K562 (cell line): ENCODE measurements at regions not wholly inside any gene's neighbourhood (a gene's known extent, or its start where the extent isn't known, plus 50 kb on each side); places are given as distances from the start of the nearest gene placed in this dataset.

Experiments used
- ATAC-seq: fragments of 200-7000 bp; cut with Tn5 transposase; 3 replicates; pipeline ENCODE4 v1.9.1; 2020; ENCODE audit warnings: moderate library complexity
- BruUV-seq: library from RNA; stranded (reverse); fragments of 400-500 nt; replicated peaks from 2 replicates; lab custom pipeline; 2021; lab: Mats Ljungman, UMichigan
- CTCF ChIA-PET: fragments of 300-600 bp; formaldehyde crosslinking; extraction: SDS; loops from one replicate; lab custom pipeline; 2021; ENCODE audit warnings: low intra/inter-chr PET ratio; lab: Yijun Ruan, JAX
- POLR2A ChIA-PET: fragments of 300-600, 350-650 bp; sonication (Branson Sonifier 250); formaldehyde crosslinking; extraction: SDS; loops from one replicate; lab custom pipeline; 2021; ENCODE audit warnings: antibody characterized with exemption, inconsistent platforms; lab: Yijun Ruan, JAX
- DNase-seq, 4 experiments: peaks; one replicate each; pipeline versions ENCODE4 v3.0.0 to v3.0.0-alpha.2; 2011 to 2018; ENCODE audit warnings: low spot score in 3 of 4, mixed read lengths in 3 of 4; ENCODE audit errors: extremely low read depth in 1 of 4
- FAIRE-seq: peaks from 2 replicates; lab custom pipeline; 2011; peaks lifted over from hg19 to GRCh38; lab: Jason Lieb, UNC
- H2AFZ ChIP-seq: 2 replicates; pipeline ENCODE4 v1.6.0; 2011; ENCODE audit warnings: low read depth, low read length, control low read depth, inconsistent platforms
- H3K27ac ChIP-seq: fragments of 200-600 bp; 3 replicates; pipeline ENCODE4 v1.8.0; 2011; ENCODE audit warnings: low read depth, mild to moderate bottlenecking, control low read depth, inconsistent platforms, low read length, moderate library complexity, mixed read lengths; ENCODE audit errors: extremely low read depth
- H3K27me3 ChIP-seq, 2 experiments: fragments of 300-600 bp in 1 of 2; 2 replicates in 1 of 2; 3 replicates in 1 of 2; pipeline versions ENCODE4 v1.6.0 to v1.8.0; 2011; ENCODE audit warnings: inconsistent platforms in 2 of 2, low read length in 2 of 2, mild to moderate bottlenecking in 1 of 2, mixed read lengths in 1 of 2, moderate library complexity in 1 of 2; ENCODE audit not compliant: control insufficient read depth in 2 of 2, insufficient read depth in 2 of 2
- H3K36me3 ChIP-seq: fragments of 300-600 bp; 3 replicates; pipeline ENCODE4 v1.8.0; 2011; ENCODE audit warnings: mild to moderate bottlenecking, low read length, inconsistent platforms; ENCODE audit not compliant: control insufficient read depth, insufficient read depth
- H3K4me1 ChIP-seq, 2 experiments: fragments of 200-600 bp in 1 of 2; replicated peaks in 1 of 2; 2 replicates in 1 of 2; 3 replicates in 1 of 2; pipeline versions ENCODE4 v1.5.1 to v1.8.0; 2011; ENCODE audit warnings: inconsistent platforms in 2 of 2, low read length in 2 of 2, mild to moderate bottlenecking in 1 of 2, mixed read lengths in 1 of 2, moderate library complexity in 1 of 2; ENCODE audit not compliant: control insufficient read depth in 2 of 2, insufficient read depth in 2 of 2
- H3K4me2 ChIP-seq: 2 replicates; pipeline ENCODE4 v1.6.1; 2011; ENCODE audit warnings: low read length, control low read depth, inconsistent platforms, mixed read lengths; ENCODE audit not compliant: insufficient read depth
- H3K4me3 ChIP-seq: fragments of 200-600 bp; sonication (generic), shearing (Covaris generic); 2 replicates; pipeline ENCODE4 v1.5.1; 2016; ENCODE audit warnings: control low read depth, inconsistent platforms
- H3K79me2 ChIP-seq: fragments of 200-600 bp; 3 replicates; pipeline ENCODE4 v1.8.0; 2011; ENCODE audit warnings: low read length, inconsistent platforms; ENCODE audit not compliant: control insufficient read depth, insufficient read depth
- H3K9ac ChIP-seq, 2 experiments: 2 replicates each; pipeline versions ENCODE4 v1.6.0 to v1.6.1; 2011; ENCODE audit warnings: low read depth in 2 of 2, low read length in 2 of 2, control low read depth in 1 of 2, inconsistent platforms in 1 of 2, mild to moderate bottlenecking in 1 of 2, mixed read lengths in 1 of 2; ENCODE audit not compliant: insufficient read depth in 1 of 2
- H3K9me1 ChIP-seq: one replicate; pipeline ENCODE4 v1.6.0; 2011; ENCODE audit warnings: inconsistent platforms, mild to moderate bottlenecking, low read length, moderate library complexity; ENCODE audit not compliant: control insufficient read depth, insufficient read depth
- H3K9me3 ChIP-seq: replicated peaks from 2 replicates; pipeline ENCODE4 v1.5.1; 2011; ENCODE audit warnings: low read depth, low read length, inconsistent platforms; ENCODE audit not compliant: control insufficient read depth, insufficient read depth
- H4K20me1 ChIP-seq: replicated peaks from 2 replicates; pipeline ENCODE4 v1.6.1; 2011; ENCODE audit warnings: low read length, inconsistent platforms, mixed read lengths; ENCODE audit not compliant: control insufficient read depth, insufficient read depth
- CBFA2T3 ChIP-seq: fragments of 450-650 bp; IDR thresholded peaks from 2 replicates; pipeline ENCODE4 v1.6.1; 2017
- E4F1 ChIP-seq: fragments of 250-450 bp; sonication (Bioruptor Pico); IDR thresholded peaks from 2 replicates; pipeline ENCODE4 v1.5.0; 2021; ENCODE audit warnings: mild to moderate bottlenecking, borderline replicate concordance
- FOSL1 ChIP-seq: fragments of 200-800 bp; sonication (Bioruptor generic); conservative IDR thresholded peaks from 2 replicates; pipeline ENCODE4 v1.6.1; 2016; ENCODE audit warnings: missing genetic modification characterization, missing compliant biosample characterization
- FOXA3 ChIP-seq, 2 experiments: fragments of 450-650 bp in 1 of 2; sonication (generic) in 1 of 2; formaldehyde crosslinking; IDR thresholded peaks in 1 of 2; conservative IDR thresholded peaks in 1 of 2; 2 replicates each; pipeline versions ENCODE4 v1.4.0 to v1.8.0; 2020 to 2022; ENCODE audit warnings: mild to moderate bottlenecking in 2 of 2, missing genetic modification reagents in 1 of 2
- ILF3 ChIP-seq: fragments of 450-650 bp; IDR thresholded peaks from 2 replicates; pipeline ENCODE4 v1.6.1; 2018; ENCODE audit warnings: antibody characterized with exemption, mild to moderate bottlenecking, moderate library complexity, borderline replicate concordance
- MEF2D ChIP-seq: conservative IDR thresholded peaks from 2 replicates; pipeline ENCODE4 v1.6.1; 2016; ENCODE audit warnings: low read depth, missing genetic modification characterization, missing compliant biosample characterization
- MTA2 ChIP-seq: fragments of 450-650 bp; IDR thresholded peaks from 2 replicates; pipeline ENCODE4 v1.6.1; 2016; ENCODE audit warnings: low read depth
- POLR2G ChIP-seq: fragments of 200-400 bp; formaldehyde crosslinking; IDR thresholded peaks from 2 replicates; pipeline ENCODE4 v1.6.1; 2017; ENCODE audit warnings: low read depth, mild to moderate bottlenecking, antibody characterized with exemption, low read length, moderate library complexity
- RFX7 ChIP-seq: fragments of 250-450 bp; sonication (Bioruptor Pico); IDR thresholded peaks from 2 replicates; pipeline ENCODE4 v1.5.1; 2021; ENCODE audit warnings: mild to moderate bottlenecking
- TCF7 ChIP-seq: sonication (generic); IDR thresholded peaks from 2 replicates; pipeline ENCODE4 v1.6.1; 2016; ENCODE audit warnings: antibody characterized with exemption, borderline replicate concordance
- TEAD4 ChIP-seq, 2 experiments: sonication (generic) in 1 of 2; formaldehyde crosslinking in 1 of 2; IDR thresholded peaks; 2 replicates each; pipeline versions ENCODE4 v1.6.1 to v1.8.0; 2012 to 2022; ENCODE audit warnings: borderline replicate concordance in 1 of 2, inconsistent platforms in 1 of 2, low read length in 1 of 2, mild to moderate bottlenecking in 1 of 2, missing genetic modification reagents in 1 of 2
- TFAM ChIP-seq: fragments of 250-450 bp; sonication (Bioruptor Pico); conservative IDR thresholded peaks from 2 replicates; pipeline ENCODE4 v1.5.0; 2021; ENCODE audit warnings: mild to moderate bottlenecking, moderate library complexity
- XRCC3 ChIP-seq: fragments of 450-650 bp; IDR thresholded peaks from 2 replicates; pipeline ENCODE4 v1.6.1; 2017; ENCODE audit warnings: mild to moderate bottlenecking, moderate library complexity
- ZC3H4 ChIP-seq: sonication (generic); formaldehyde crosslinking; IDR thresholded peaks from 2 replicates; pipeline ENCODE4 v1.9.0; 2021; ENCODE audit warnings: missing genetic modification reagents, borderline replicate concordance
- ZNF785 ChIP-seq: fragments of 250-450 bp; sonication (Bioruptor Pico); IDR thresholded peaks from 2 replicates; pipeline ENCODE4 v1.4.0; 2020; ENCODE audit warnings: mild to moderate bottlenecking
- ZSCAN29 ChIP-seq: fragments of 450-650 bp; IDR thresholded peaks from 2 replicates; pipeline ENCODE4 v1.6.1; 2017
- WGBS: fragments of 100-300 bp; shearing (Covaris generic); methylation state at CpG from one replicate; pipeline ENCODE4 v1.1.6; 2016; ENCODE audit warnings: low coverage, mixed read lengths; ENCODE audit not compliant: insufficient coverage; ENCODE audit errors: missing lambda C conversion rate; 5-methylcytosine and 5-hydroxymethylcytosine counted together
- in situ Hi-C: fragments of 300-500 bp; cut with MboI; formaldehyde crosslinking; loops from 4 replicates; pipeline ENCODE4 v1.15.0; 2018; ENCODE audit warnings: inconsistent platforms, mixed read lengths
- intact Hi-C: fragments of 100-400 bp; cut with micrococcal nuclease; formaldehyde crosslinking; loops from 2 replicates; pipeline ENCODE4 v1.14.2; 2022

DNA sequence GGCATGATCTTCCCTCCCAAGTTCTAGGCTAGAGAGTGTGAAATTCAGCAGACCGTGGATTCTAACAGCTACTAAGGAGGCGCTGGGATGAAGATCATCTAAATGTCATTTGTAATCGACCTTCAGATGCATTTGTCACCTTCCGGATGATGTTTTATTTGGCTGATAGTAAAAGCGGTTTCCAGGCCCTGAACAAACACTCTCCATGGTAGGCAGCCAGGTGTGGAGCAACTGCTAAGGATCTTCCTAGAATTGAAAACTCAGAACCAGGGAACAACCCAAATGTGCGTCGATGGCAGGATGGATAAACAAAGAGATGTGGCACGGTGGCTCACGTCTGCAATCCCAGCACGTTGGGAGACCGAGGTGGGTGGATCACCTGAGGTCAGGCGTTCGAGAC lies 107.2 kb upstream of the CACNA1A start:
- no peak for TF ChIP-seq MEF2D
- TF ChIP-seq ZC3H4 (CRISPR knock-in tag): no peak
- no peak for TF ChIP-seq FOSL1 (tag)
- no peak for TF ChIP-seq CBFA2T3
- no peak for TF ChIP-seq FOXA3 (CRISPR knock-in tag; conservative IDR thresholded peaks at IDR 0.05 in 1 of 2, IDR thresholded peaks at IDR 0.05 in 1 of 2)
- no peak for TF ChIP-seq TCF7
- TF ChIP-seq ZSCAN29: no peak
- TF ChIP-seq, all 486 proteins: peak for 0
- ATAC-seq (no peak), DNase-seq (no peak), FAIRE-seq (no peak)
- H3K9me3 ChIP-seq: no peaks in the 10 kb centered on the region
- 1% methylated on average over 13 of the region's 13 CpGs for WGBS
- ChIA-PET POLR2A (interaction anchor here (0.7 kb wide), 1 partner anchor 12 kb away, joined by 3 read pairs; no protein-coding TSS in a partner anchor), CTCF (no interaction called here)
- no peak overlapping the region for H2AFZ ChIP-seq
- H3K4me2 ChIP-seq: no peak overlapping the region
- no peak overlapping the region for H3K9ac ChIP-seq
- intact Hi-C loops (no loop called here), in situ Hi-C loops (no loop called here)
- H3K79me2 ChIP-seq: no peaks in the 10 kb centered on the region
- H3K36me3 ChIP-seq: no peaks in the 10 kb centered on the region
- no peak overlapping the region for H3K27ac ChIP-seq
- H3K4me3 ChIP-seq: no peak overlapping the region
- BruUV-seq: no TSS peak
- H4K20me1 ChIP-seq: no peaks in the 10 kb centered on the region
- peaks cover 2 to 18% of the 10 kb centered on the region in 2 experiments; a peak in 2 of 5 replicates for H3K27me3 ChIP-seq
- no peaks in the 10 kb centered on the region for H3K4me1 ChIP-seq
- no peaks in the 10 kb centered on the region for H3K9me1 ChIP-seq

DNA sequence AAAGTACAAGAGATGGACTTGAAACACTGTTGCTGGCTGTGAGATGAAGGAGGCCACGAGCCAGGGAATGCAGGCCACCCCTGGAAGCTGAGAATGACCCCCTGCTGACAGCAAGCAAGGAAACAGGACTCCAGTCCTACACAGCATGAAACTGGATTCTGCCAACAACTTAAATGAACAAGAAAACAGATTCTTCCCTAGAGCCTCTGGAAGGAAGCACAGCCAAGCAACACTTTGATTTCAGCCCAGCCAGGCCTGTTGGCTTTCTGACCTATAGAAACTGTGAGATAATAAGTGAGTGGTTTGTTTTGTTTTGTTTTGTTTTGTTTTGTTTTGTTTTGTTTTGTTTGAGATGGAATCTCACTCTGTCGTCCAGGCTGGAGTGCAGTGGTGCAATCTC lies 105.3 kb upstream of the CACNA1A start:
- intact Hi-C loops: no loop called here
- TF ChIP-seq XRCC3 (no peak), MTA2 (no peak), POLR2G (no peak), RFX7 (no peak), TEAD4 (IDR thresholded peaks at IDR 0.05; ENCODE audit: low read length) (no peak), TEAD4 (CRISPR knock-in tag; IDR thresholded peaks at IDR 0.05; ENCODE audit: borderline replicate concordance) (no peak), ILF3 (no peak), ZNF785 (CRISPR knock-in tag) (no peak), TFAM (CRISPR knock-in tag) (no peak), E4F1 (CRISPR knock-in tag) (no peak)

More for the DNA sequence above, 105.3 kb upstream of the CACNA1A start:
- H3K9me1 ChIP-seq: no peaks in the 10 kb centered on the region
- no peak for FAIRE-seq
- H2AFZ ChIP-seq: no peak overlapping the region
- peaks cover 3 to 11% of the 10 kb centered on the region in 2 experiments; a peak in 3 of 5 replicates for H3K27me3 ChIP-seq
- no peaks in the 10 kb centered on the region for H3K9me3 ChIP-seq
- no peak overlapping the region for H3K4me2 ChIP-seq
- H4K20me1 ChIP-seq: no peaks in the 10 kb centered on the region; the same call in 1 of the 2 replicates
- H3K79me2 ChIP-seq: no peaks in the 10 kb centered on the region
- 0% methylated on average over 2 of the region's 2 CpGs for WGBS
- no peak overlapping the region for H3K27ac ChIP-seq
- BruUV-seq: no TSS peak
- H3K9ac ChIP-seq: no peak overlapping the region
- H3K4me3 ChIP-seq: no peak overlapping the region
- no peaks in the 10 kb centered on the region for H3K4me1 ChIP-seq
- CTCF ChIA-PET: no interaction called here
- H3K36me3 ChIP-seq: no peaks in the 10 kb centered on the region
- in situ Hi-C loops: no loop called here
- no peak for ATAC-seq
- DNase-seq: no peak
- POLR2A ChIA-PET: no interaction called here
